Activated naive CD4-positive, alpha-beta T cell treated with anti-CD3 and anti-CD28 coated beads, Interleukin-2, amount 50 U/mL, for 72 hours (primary cell): ENCODE measurements at regions not wholly inside any gene's neighbourhood (a gene's known extent, or its start where the extent isn't known, plus 50 kb on each side); places are given as distances from the start of the nearest gene placed in this dataset.
"Not testable (repeated sequence)": the region's sequence is repeated elsewhere in the genome, so short reads cannot be mapped to it uniquely, and the experiment has no call there.

ENCODE experiments used
- ATAC-seq, 2 donors: fragments of 150-1000 bp; cut with Tn5 transposase; 2 replicates each; pipeline ENCODE4 v1.10.0; 2021; ENCODE audit warnings: mild to moderate bottlenecking in 2 of 2, moderate library complexity in 2 of 2
- DNase-seq, 2 donors: peaks; one replicate each; pipeline ENCODE4 v3.0.0; 2021 to 2022; ENCODE audit warnings: low spot score in 2 of 2
- H3K27ac Mint-ChIP-seq, 2 donors: one replicate each; pipeline ENCODE4 v1.8.0; 2022; ENCODE audit warnings: mild to moderate bottlenecking in 2 of 2, mixed read lengths in 2 of 2
- H3K36me3 Mint-ChIP-seq, 2 donors: one replicate each; pipeline ENCODE4 v1.8.0; 2022; ENCODE audit warnings: mixed read lengths in 2 of 2
- H3K9me3 Mint-ChIP-seq, 2 donors: one replicate each; pipeline ENCODE4 v1.8.0; 2022; ENCODE audit warnings: mixed read lengths in 2 of 2

DNA sequence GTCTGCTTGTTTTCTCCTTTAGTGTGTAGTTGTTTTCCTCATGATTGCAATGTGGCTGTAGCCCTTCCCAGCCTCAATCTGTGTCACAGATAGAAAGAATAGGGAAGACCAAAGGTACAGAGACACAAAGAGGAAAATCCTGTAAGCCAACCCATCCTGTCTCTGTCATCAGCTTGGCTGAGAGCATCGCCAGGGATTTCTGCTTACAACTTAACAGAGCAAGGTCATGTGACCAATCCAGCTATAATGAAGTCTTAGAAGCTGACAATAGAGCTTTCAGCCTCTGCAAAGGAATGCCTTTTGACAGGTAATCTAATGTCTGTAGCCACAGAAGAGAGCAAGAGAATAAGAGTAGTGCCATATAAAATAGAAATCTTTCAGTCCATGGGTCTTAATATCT, 1598.0 kb upstream of the AGA start:
- DNase-seq, result no peak
- Mint-ChIP-seq H3K9me3 (peaks cover 0 to 10% of the 10 kb centered on the region in 2 donors), H3K36me3 (no peaks in the 10 kb centered on the region), H3K27ac (no peak overlapping the region)
- no peak for ATAC-seq

- ATAC-seq (no peak), DNase-seq (no peak)
- no peak overlapping the region for H3K27ac Mint-ChIP-seq
- H3K36me3 Mint-ChIP-seq, result peaks cover 0 to 6% of the 10 kb centered on the region in 2 donors
- peaks cover 6% of the 10 kb centered on the region in 2 donors for H3K9me3 Mint-ChIP-seq
Measured at GRCh38 chr4:179048839-179049453, 1606.7 kb upstream of the AGA start.

- Mint-ChIP-seq H3K27ac (no peak overlapping the region), H3K36me3 (peaks cover 0 to 6% of the 10 kb centered on the region in 2 donors), H3K9me3 (peaks cover 6% of the 10 kb centered on the region in 2 donors)
- DNase-seq (no peak), ATAC-seq (no peak)
Measured at GRCh38 chr4:179051206-179051605, 1609.0 kb upstream of the AGA start.

GRCh38 chr4:179059396-179059795, 1617.2 kb upstream of the AGA start:
- no peak overlapping the region for H3K27ac Mint-ChIP-seq
- H3K9me3 Mint-ChIP-seq, result peaks cover 13 to 21% of the 10 kb centered on the region in 2 donors

GRCh38 chr4:179066254-179066653, 1624.0 kb upstream of the AGA start:
- not testable (repeated sequence) for H3K27ac Mint-ChIP-seq, ATAC-seq, H3K36me3 Mint-ChIP-seq, DNase-seq
- H3K9me3 Mint-ChIP-seq, result peaks cover 9 to 17% of the 10 kb centered on the region in 2 donors

More at GRCh38 chr4:179059396-179059795, 1617.2 kb upstream of the AGA start:
- DNase-seq (no peak), ATAC-seq (no peak)
- H3K36me3 Mint-ChIP-seq, result no peaks in the 10 kb centered on the region

GRCh38 chr4:179071131-179071530, 1628.9 kb upstream of the AGA start:
- no peak overlapping the region for H3K27ac Mint-ChIP-seq
- peaks cover 12 to 20% of the 10 kb centered on the region in 2 donors for H3K9me3 Mint-ChIP-seq
- ATAC-seq (no peak), DNase-seq (no peak)
- H3K36me3 Mint-ChIP-seq, result no peaks in the 10 kb centered on the region

GRCh38 chr4:179076865-179077264, 1634.6 kb upstream of the AGA start:
- no peaks in the 10 kb centered on the region for H3K36me3 Mint-ChIP-seq
- DNase-seq (no peak), ATAC-seq (no peak)
- peaks cover 11 to 14% of the 10 kb centered on the region in 2 donors for H3K9me3 Mint-ChIP-seq
- no peak overlapping the region for H3K27ac Mint-ChIP-seq

DNA sequence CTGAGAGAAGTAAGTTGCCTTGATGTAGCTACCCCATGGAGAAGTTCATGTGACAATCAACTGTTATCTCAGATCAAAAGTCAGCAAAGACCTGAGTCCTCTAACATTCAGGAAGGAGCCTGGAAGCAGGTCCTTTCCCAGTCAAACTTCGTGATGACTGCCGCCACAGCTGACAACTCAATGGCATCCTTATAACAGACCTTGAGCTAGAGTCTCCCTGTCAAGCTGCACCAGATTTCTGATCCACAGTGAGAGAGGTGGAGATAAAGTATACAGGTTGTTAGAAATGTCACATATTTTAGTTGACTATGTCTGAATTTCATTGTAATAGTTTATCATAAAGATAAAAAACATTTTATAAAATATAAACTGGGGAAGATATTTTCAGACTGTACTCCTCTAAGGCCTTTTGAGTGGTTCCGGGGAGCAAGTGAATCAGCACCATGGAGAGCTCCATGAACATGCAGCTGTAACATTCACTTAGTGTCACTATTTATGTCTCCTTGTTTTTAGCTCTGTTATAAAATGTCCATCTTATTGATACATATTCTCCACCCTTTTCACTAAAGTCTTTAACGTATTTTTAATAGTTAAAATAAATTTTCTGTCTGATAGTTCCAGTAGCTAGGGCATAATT, 1653.5 kb upstream of the AGA start:
- ATAC-seq, result no peak
- peaks cover 23 to 24% of the 10 kb centered on the region in 2 donors for H3K9me3 Mint-ChIP-seq
- H3K27ac Mint-ChIP-seq, result no peak overlapping the region
- no peak for DNase-seq
- H3K36me3 Mint-ChIP-seq, result peaks cover 0 to 6% of the 10 kb centered on the region in 2 donors

DNA sequence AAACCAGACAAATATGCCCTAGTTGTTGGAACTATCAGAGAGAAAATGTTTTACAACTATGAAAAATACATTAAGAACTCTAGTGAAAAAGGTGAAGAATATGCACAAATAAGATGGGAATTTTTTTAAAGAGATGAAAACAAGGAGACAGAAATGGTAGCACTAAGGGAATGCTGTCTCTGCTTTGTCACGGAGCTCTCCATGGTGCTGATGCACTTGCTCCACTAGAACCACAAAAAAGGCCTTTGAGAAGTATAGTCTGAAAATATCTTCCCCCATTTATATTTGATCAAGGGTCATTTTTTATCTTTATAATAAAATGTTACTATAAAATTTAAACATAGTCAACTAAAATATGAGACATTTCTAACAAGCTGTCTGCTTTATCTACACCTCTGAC, 1655.5 kb upstream of the AGA start:
- ATAC-seq (no peak), DNase-seq (no peak)

DNA sequence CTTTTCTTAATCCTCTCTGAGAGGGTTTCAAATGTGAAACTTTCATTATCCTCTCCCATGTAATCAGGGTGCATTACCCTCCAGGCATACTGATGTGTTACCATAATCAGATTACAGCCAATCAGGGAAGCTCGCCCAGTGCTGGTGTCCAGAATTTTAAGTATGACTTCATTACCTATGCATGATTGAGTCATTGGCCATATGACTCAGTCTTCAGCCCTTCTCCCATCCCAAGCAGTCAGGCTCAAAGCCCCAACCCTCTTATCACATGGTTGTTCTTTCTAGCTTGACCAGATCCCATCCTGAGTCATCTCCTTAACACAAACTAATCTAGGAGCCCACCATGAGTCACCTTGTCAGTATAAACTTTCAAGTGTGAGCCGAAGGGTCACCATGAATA, 1668.1 kb upstream of the AGA start:
- ATAC-seq (no peak), DNase-seq (no peak)
- H3K36me3 Mint-ChIP-seq, result no peaks in the 10 kb centered on the region
- H3K27ac Mint-ChIP-seq, result no peak overlapping the region
- peaks cover 23 to 25% of the 10 kb centered on the region in 2 donors for H3K9me3 Mint-ChIP-seq

More for the DNA sequence above, 1655.5 kb upstream of the AGA start:
- H3K36me3 Mint-ChIP-seq, result peaks cover 0 to under 1% of the 10 kb centered on the region in 2 donors
- H3K27ac Mint-ChIP-seq, result no peak overlapping the region
- H3K9me3 Mint-ChIP-seq, result peaks cover 11 to 14% of the 10 kb centered on the region in 2 donors

DNA sequence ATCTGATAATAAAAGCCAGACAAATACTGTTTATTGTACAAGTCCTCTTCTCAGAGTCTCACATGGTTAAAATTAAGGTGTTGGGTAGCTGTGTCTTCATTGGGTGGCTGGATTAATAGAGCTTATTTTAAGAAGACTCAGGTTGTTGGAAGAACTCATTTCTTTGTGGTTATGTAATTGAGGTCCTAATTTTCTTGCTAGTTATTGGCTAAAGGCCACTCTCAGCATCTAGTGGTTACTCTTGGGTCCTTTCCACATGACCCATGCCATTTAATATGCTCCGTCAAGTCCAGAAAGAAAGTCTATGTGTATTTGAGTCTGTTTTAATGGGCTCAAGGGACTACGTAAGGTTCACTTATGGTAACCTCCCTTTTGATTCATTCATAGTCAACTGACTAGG, 1668.6 kb upstream of the AGA start:
- Mint-ChIP-seq H3K9me3 (peaks cover 22 to 23% of the 10 kb centered on the region in 2 donors), H3K27ac (no peak overlapping the region), H3K36me3 (no peaks in the 10 kb centered on the region)
- ATAC-seq (no peak), DNase-seq (no peak)

DNA sequence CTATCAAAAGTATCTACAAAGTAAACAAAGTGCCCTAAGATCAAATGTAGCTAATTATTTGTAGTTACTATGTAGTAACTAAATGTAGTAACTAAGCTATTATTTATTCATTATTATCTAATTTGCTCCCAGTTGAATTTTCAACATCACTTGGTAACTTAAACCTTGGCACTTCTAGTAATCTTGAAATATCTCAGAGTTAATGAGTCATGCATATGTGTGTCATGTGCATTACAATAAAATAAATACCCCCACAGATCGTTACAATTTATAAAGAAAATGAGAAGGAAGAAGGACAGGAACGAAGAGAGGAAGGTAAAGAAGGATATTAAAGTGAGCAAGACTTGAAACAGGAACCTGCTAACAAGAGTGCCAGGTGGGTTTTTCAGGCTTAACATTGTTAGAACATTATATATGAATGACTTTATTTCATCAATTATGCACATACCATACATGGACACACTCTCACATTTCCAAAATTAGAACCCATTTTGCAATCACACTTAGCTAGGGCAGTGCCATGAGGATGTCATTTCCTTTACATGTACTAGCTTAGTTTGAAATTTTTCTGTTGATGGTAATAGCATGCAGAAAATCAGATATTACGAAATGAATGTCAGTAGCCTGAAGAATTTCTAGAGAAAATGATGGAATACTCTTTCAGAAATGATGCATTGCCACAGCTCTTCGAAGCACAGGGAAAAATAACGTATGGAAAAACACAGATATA, 1670.4 kb upstream of the AGA start:
- ATAC-seq (no peak), DNase-seq (no peak)
- Mint-ChIP-seq H3K36me3 (no peaks in the 10 kb centered on the region), H3K9me3 (peaks cover 18 to 22% of the 10 kb centered on the region in 2 donors), H3K27ac (no peak overlapping the region)

- no peak for ATAC-seq
- no peak for DNase-seq
- no peak overlapping the region for H3K27ac Mint-ChIP-seq
- H3K36me3 Mint-ChIP-seq, result no peaks in the 10 kb centered on the region
- peaks cover 18 to 22% of the 10 kb centered on the region in 2 donors for H3K9me3 Mint-ChIP-seq
Measured at GRCh38 chr4:179114615-179115014, 1672.4 kb upstream of the AGA start.

- H3K27ac Mint-ChIP-seq, result no peak overlapping the region
- peaks cover 13 to 16% of the 10 kb centered on the region in 2 donors for H3K9me3 Mint-ChIP-seq
- H3K36me3 Mint-ChIP-seq, result no peaks in the 10 kb centered on the region
- no peak for DNase-seq
- no peak for ATAC-seq
Measured at GRCh38 chr4:179116011-179116410, 1673.8 kb upstream of the AGA start.

DNA sequence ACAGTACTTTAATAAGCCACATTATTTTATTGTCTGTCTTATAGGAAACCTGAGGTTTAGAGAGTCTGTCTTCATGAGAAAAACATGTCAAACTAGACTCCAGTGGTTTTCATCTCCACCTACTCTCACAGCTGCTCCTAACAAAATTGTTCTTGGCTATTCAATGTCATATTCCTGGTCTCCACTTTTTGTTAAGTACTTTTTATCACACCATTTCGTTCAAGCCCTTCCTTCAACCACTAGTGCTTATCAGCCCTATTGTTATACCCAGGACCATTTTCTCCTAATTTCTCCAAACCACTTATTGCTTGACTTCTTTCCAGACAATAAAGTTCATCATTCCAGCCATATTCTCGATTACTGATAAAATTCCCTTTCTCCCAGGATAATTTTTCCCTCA, 1674.3 kb upstream of the AGA start:
- H3K9me3 Mint-ChIP-seq, result peaks cover 9 to 17% of the 10 kb centered on the region in 2 donors
- no peak for ATAC-seq
- DNase-seq, result no peak
- H3K36me3 Mint-ChIP-seq, result no peaks in the 10 kb centered on the region
- H3K27ac Mint-ChIP-seq, result no peak overlapping the region

GRCh38 chr4:179123084-179123483, 1680.8 kb upstream of the AGA start:
- H3K36me3 Mint-ChIP-seq, result no peaks in the 10 kb centered on the region
- ATAC-seq, result no peak
- H3K9me3 Mint-ChIP-seq, result peaks cover 16 to 21% of the 10 kb centered on the region in 2 donors

DNA sequence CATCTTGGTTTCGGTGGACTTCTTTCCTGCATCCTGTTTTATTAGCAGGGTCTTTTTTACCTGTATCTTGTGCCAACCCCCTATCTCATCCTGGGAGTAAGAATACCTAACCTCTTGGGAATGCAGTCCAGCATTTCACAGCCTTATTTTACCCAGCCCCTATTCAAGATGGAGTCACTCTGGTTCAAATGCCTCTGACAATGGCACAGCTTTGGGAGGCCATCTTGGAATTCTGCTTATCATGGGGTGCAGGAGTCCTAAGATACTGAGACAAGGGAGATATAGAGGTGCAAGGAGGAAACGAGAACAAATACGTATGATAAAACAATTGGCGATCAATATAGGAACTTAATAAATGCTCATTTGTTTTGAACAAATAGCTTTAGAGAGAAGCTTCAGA, 1682.2 kb upstream of the AGA start:
- ATAC-seq (no peak), DNase-seq (no peak)
- Mint-ChIP-seq H3K9me3 (peaks cover 17 to 24% of the 10 kb centered on the region in 2 donors), H3K27ac (no peak overlapping the region), H3K36me3 (no peaks in the 10 kb centered on the region)

More at GRCh38 chr4:179123084-179123483, 1680.8 kb upstream of the AGA start:
- DNase-seq, result no peak
- no peak overlapping the region for H3K27ac Mint-ChIP-seq
